GM19463 (cell line): ENCODE measurements at regions not wholly inside any gene's neighbourhood (a gene's known extent, or its start where the extent isn't known, plus 50 kb on each side); places are given as distances from the start of the nearest gene placed in this dataset.

Experiments used
- ATAC-seq: cut with Tn5 transposase; IDR thresholded peaks from one replicate; pipeline ENCODE4 v1.9.1; 2021; ENCODE audit warnings: mild to moderate bottlenecking, moderate library complexity; ENCODE audit not compliant: unreplicated experiment

DNA sequence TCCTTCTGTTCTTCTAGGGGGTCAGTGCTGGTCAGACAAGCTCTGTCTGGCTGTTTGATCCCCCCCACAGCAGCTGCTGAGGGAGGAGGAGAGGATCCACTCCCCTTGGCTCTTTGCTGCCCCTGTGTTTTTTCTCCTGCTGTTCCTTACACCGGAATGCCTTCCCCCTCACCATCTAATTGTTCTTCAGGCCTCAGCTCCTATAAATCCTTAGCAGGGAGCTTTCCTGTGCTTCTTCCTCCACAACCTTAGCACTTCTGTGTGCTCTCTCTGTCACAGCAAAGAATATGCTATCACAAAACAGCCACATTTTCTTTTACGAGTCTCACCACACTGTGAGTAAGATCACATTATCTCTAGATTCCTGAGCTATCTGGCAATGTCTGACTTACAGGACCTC lies 196.6 kb downstream of the OTOR start:
- ATAC-seq = no peak

GRCh38 chr20:16945619-16946018 lies 197.5 kb downstream of the OTOR start:
- no peak for ATAC-seq

GRCh38 chr20:16946097-16946496 lies 197.9 kb downstream of the OTOR start:
- no peak for ATAC-seq

GRCh38 chr20:16947479-16947878 lies 199.3 kb downstream of the OTOR start:
- no peak for ATAC-seq

- no peak for ATAC-seq
Observed at GRCh38 chr20:16951876-16952275, 203.7 kb downstream of the OTOR start.

DNA sequence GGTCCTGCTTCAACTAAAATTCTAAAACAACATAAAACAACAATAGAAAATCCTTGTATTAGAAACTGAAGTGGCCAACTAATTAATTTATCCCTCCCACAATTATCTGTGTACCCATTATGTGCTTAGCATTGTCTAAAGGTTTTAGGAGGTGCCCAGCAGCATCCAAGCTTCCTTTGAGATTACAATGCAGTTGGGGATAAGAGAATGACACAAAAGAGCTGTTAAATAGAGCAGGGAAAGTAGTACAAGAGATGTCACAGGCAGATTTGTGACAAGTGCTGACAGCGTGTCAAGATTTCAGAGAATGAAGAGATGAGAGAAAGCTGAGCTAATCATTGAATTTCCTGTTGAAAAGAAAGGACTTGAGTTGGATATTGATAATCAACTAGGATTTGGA lies 204.8 kb downstream of the OTOR start:
- ATAC-seq = no peak

- no peak for ATAC-seq
Observed at GRCh38 chr20:16953858-16954257, 205.7 kb downstream of the OTOR start.

DNA sequence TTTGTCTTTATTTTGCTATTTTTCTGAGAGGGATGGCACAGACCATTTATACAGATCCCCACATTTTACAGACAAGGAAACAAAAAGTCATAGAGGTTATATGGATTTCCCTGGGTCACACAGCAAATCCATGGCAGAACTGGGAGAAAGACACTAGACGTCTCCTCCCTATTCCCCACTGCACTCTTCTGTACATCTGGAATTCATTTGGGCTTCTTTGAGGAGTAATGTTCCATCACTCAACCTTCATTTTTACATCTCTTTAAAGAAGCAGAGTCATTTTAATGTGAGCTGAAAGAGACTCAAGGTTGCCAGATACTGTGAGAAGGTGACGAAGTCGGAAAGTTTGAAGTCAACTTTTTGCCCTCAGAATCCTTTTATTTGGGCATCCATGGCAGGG lies 207.3 kb downstream of the OTOR start:
- ATAC-seq = no peak

DNA sequence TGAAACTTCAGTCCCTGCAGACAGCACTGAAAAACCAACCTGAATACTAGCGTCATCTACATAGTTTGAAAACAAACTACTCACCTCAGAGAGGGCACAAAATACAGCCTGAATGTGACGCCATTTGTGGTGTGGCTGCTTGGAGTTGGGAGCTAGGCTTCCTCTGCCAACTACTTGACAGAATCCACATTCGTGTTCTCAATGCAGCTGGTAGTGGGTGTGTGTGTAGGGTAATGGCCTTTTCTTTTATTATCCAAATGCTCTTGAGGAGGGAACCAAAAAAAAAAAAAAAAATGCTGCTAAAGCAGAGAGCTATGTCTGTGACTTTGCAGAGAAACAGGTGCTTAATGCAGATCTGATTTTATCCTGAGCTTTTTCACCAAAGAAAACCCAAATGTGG lies 207.8 kb downstream of the OTOR start:
- ATAC-seq = no peak

DNA sequence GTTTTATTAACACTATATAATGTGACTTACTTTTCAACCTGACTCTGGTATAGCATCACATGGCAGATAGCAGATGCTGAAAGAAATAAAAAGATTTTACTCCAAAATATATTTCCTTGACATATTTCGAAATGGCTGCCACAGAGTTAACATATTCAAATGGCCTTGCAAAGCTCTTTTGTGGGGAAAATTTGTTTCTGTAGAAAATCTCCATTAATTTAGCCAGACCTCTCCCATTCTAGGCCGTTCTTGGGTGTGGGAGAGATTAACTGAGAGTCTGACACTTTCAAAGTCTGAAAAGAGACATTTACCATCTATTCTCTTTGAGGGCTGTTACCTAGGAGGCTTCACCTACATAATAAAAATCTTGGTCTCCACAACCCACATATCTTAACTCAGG lies 217.2 kb downstream of the OTOR start:
- no peak for ATAC-seq

GRCh38 chr20:16966276-16966880 lies 218.2 kb downstream of the OTOR start:
- ATAC-seq = no peak

GRCh38 chr20:16968099-16968498 lies 219.9 kb downstream of the OTOR start:
- ATAC-seq = no peak

- no peak for ATAC-seq
Observed at GRCh38 chr20:16970776-16971175, 222.6 kb downstream of the OTOR start.

DNA sequence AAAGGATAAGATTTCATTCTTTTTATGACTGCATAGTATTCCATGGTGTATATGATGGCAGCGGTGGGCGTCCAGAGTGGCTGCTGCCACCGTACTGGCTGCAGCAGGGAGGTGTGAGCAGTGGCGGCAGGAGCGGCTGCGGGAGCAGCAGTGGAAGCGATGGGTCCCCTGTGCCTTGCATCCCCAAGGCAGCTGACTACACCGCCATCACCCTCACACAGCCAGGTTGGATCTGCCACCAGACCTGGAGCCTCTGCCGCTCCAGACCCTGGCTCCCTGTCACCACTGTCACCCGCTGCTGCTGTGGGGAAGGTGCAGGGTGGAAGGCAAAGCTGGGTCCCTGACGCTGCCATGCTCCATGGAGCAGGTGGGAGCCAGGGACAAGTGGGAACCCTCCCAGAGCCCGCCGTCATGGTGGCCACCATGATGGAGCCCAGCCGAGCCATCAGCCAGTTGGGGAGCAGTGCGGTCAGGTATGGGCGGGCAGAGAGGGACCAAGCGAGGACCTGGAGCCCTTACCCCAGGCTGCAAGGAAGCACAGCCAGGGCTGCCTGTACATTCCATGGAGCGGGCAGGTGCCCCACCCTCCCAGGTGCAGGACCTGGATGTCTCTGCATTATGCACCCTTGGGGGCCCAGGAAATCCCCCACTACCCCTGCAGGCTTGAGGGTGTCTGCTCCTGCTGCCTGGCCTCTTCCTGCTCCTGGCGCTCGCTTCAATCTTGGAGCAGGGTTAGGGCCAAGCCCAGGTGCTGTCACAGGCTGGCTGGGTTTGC lies 226.1 kb downstream of the OTOR start:
- ATAC-seq = no peak

GRCh38 chr20:16974855-16975162 lies 226.7 kb downstream of the OTOR start:
- no peak for ATAC-seq

- ATAC-seq = no peak
Observed at GRCh38 chr20:16975682-16976081, 227.5 kb downstream of the OTOR start.

DNA sequence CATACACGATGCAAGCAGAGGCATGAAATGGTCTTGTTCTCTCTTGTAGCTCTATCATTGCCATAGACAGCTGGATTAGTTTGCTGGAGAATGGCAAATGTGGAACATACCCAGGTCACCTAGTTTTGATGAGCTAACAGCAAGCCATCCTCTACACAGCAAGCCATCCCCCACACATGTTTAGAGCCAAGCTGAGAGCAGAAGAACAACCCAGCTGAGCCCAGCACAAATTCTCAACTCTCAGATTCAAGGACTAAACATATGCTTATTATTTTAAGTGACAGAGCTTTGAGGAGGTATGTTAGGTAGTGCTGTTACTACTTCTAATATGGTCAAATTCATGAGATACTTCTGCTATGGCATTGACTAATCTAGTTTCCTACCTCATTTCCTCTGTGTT lies 230.3 kb downstream of the OTOR start:
- no peak for ATAC-seq

- no peak for ATAC-seq
Observed at GRCh38 chr20:16982091-16982726, 234.1 kb downstream of the OTOR start.

GRCh38 chr20:16984481-16984880 lies 236.3 kb downstream of the OTOR start:
- ATAC-seq = no peak

GRCh38 chr20:17003170-17003870 lies 223.5 kb upstream of the PCSK2 start:
- ATAC-seq = no peak

- no peak for ATAC-seq
Observed at GRCh38 chr20:17010181-17010580, 216.7 kb upstream of the PCSK2 start.
